Duodenal mucosa (tissue), 2 donors: ENCODE measurements at regions not wholly inside any gene's neighbourhood (a gene's known extent, or its start where the extent isn't known, plus 50 kb on each side); places are given as distances from the start of the nearest gene placed in this dataset.

Experiments
- H3K27ac ChIP-seq: one replicate; pipeline ENCODE4 v1.7.0; 2013; ENCODE audit warnings: low read depth, low read length
- H3K27me3 ChIP-seq, 2 donors: one replicate each; pipeline ENCODE4 v1.7.0; 2013; ENCODE audit warnings: low read length in 2 of 2, control low read depth in 1 of 2; ENCODE audit not compliant: insufficient read depth in 2 of 2, control insufficient read depth in 1 of 2
- H3K36me3 ChIP-seq, 2 donors: one replicate each; pipeline ENCODE4 v1.7.0; 2013; ENCODE audit warnings: low read length in 2 of 2, control low read depth in 1 of 2; ENCODE audit not compliant: insufficient read depth in 2 of 2, control insufficient read depth in 1 of 2
- H3K4me1 ChIP-seq, 2 donors: one replicate each; pipeline ENCODE4 v1.7.0; 2013; ENCODE audit warnings: low read length in 2 of 2, control low read depth in 1 of 2; ENCODE audit not compliant: insufficient read depth in 2 of 2, control insufficient read depth in 1 of 2
- H3K4me3 ChIP-seq, 2 donors: one replicate each; pipeline ENCODE4 v1.7.0; 2013; ENCODE audit warnings: low read length in 2 of 2, low read depth in 1 of 2
- H3K9ac ChIP-seq, 2 donors: one replicate each; pipeline ENCODE4 v1.7.0; 2013; ENCODE audit warnings: low read length in 2 of 2, low read depth in 1 of 2
- H3K9me3 ChIP-seq, 2 donors: one replicate each; pipeline ENCODE4 v1.7.0; 2013; ENCODE audit warnings: low read length in 2 of 2, control low read depth in 1 of 2; ENCODE audit not compliant: control insufficient read depth in 1 of 2

DNA sequence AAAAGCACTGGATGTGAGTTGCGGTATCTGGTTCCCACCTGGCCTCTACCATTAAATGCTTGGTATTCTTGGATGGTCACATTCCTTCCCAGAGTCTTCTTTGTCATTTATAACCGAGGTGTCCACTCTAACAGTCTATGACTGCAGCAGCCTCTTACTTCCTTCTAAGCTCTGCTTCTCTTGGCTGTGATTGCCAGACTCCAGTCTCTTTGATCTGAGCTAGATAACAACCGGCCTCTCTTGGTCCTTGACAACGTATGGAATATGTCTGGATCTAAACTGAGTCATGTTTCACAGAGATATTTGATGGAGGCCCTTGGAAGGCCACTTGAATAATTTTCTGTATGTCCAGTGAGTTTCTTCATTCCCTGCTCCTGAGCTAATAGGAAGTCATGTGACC, 141.6 kb upstream of the TENM4 start:
- H3K27ac ChIP-seq, result no peak overlapping the region
- H3K4me1 ChIP-seq, result no peaks in the 10 kb centered on the region
- H3K36me3 ChIP-seq, result no peaks in the 10 kb centered on the region
- H3K4me3 ChIP-seq, result no peak overlapping the region
- no peaks in the 10 kb centered on the region for H3K27me3 ChIP-seq
- H3K9me3 ChIP-seq, result no peaks in the 10 kb centered on the region
- no peak overlapping the region for H3K9ac ChIP-seq

DNA sequence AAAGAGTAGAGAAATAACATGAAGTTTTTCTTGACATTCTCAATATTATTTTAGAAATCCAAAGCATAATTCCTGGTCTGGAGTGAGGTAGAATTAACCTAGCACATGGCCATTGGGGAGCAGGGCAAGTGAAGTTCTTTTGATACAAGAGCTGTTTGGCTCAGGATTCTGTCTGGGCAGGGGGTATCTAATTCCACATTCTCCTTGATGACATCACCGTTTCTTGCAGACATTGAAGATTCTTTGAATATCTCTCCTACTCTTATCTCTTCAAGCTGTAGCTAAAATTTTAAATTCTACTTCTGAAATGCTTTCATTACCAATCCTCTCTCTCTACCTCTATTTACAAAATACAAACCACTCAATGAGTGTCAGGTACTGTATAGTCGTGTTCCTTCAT, 138.2 kb upstream of the TENM4 start:
- no peaks in the 10 kb centered on the region for H3K36me3 ChIP-seq
- no peaks in the 10 kb centered on the region for H3K9me3 ChIP-seq
- H3K4me3 ChIP-seq, result no peak overlapping the region
- no peaks in the 10 kb centered on the region for H3K27me3 ChIP-seq
- H3K9ac ChIP-seq, result no peak overlapping the region
- H3K4me1 ChIP-seq, result no peaks in the 10 kb centered on the region
- no peak overlapping the region for H3K27ac ChIP-seq

DNA sequence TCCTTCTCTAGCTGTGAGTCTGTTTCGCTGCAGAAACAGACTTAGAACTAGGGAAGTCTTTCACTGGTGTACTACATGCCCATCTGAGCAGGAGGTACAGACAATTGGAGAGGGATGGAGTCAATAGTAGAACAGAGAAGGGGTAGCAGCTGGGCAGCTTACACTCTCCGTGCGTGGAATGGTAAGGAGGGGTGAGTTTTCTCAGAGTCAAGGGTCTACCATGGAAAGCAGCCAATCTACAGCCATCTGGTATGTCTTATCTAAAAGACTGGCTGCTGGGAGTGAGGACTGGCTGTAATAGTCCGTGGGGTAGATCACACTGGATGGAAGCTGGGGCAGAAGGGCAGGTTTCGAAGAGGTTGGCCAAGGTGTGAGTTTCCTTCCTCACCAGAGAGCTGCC, 137.3 kb upstream of the TENM4 start:
- Histone ChIP-seq H3K4me3 (no peak overlapping the region), H3K36me3 (no peaks in the 10 kb centered on the region), H3K27me3 (no peaks in the 10 kb centered on the region), H3K27ac (no peak overlapping the region), H3K9ac (no peak overlapping the region), H3K4me1 (no peaks in the 10 kb centered on the region), H3K9me3 (no peaks in the 10 kb centered on the region)

DNA sequence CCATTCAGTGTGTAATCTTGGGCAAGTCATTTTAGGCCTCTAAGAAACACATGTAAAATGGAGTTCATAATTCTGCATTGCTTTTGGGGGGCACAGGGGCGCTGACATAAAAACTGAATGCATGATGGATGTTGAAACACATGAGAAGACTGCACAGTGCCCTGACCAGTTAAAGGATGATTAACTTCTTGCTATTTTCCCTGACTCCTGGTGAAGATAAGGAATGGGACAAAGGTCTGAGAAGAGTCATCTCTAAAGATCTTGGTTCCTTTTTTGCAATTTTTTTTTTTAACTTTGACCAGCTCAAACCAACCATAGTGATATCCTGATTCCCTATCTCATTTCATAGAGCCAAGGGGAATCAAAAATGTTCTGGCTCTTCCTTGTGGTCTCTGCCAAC, 134.9 kb upstream of the TENM4 start:
- Histone ChIP-seq H3K27ac (no peak overlapping the region), H3K27me3 (no peaks in the 10 kb centered on the region), H3K4me3 (no peak overlapping the region), H3K4me1 (no peaks in the 10 kb centered on the region), H3K36me3 (no peaks in the 10 kb centered on the region), H3K9me3 (no peaks in the 10 kb centered on the region), H3K9ac (no peak overlapping the region)

DNA sequence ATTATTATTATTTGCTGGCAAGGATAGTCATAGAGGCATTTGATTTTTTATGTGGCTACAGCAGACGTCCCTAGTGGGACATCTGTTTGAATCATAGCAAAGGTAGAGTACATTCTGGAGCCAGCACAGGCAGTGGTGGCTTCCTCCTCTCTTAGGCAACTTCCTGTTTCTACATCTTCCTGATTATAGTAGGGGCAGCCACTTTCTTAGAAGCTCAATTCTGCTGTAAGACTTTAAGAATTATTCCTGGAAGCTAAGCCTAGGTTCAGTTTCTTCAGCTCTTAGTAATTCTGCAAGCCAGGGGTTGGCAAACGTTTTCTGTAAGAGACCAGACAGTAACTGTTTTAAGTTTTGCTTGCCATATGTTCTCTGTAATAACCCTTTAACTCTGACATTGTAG, 129.3 kb upstream of the TENM4 start:
- H3K27me3 ChIP-seq, result no peaks in the 10 kb centered on the region
- no peaks in the 10 kb centered on the region for H3K4me1 ChIP-seq
- no peak overlapping the region for H3K9ac ChIP-seq
- H3K36me3 ChIP-seq, result no peaks in the 10 kb centered on the region
- H3K4me3 ChIP-seq, result no peak overlapping the region
- no peak overlapping the region for H3K27ac ChIP-seq
- H3K9me3 ChIP-seq, result no peaks in the 10 kb centered on the region

DNA sequence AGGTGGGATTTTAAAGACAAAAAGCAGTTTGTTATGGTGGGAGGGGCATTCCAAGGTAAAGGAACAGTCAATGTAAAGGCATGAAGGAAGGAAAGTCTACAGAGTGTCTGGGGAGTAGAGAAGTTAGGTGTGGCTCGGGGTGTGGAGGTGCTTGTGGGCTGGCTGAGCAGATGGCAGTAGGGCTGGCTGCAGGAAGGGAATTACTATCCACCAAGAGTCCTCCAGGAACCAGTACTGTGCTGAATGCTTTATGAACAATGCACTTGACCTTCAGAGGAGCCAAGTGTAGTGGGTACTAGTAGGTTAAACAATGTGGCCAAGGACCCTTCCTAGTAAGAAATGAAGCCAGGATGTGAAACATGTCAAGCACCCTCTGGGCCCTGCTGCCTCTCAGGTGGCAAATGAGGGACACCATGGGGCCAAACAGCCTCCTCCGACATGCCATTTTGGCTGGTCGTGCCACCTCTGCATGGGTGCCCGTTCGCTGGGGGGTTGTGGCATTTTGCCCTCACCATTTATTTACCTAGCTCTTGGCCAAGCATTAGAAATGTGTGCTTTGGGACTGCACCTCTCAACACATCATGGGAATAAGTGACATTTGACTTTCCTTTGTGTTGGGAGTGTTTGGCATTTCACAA, 123.6 kb upstream of the TENM4 start:
- Histone ChIP-seq H3K4me3 (no peak overlapping the region), H3K9ac (no peak overlapping the region), H3K9me3 (no peaks in the 10 kb centered on the region), H3K4me1 (no peaks in the 10 kb centered on the region), H3K27me3 (no peaks in the 10 kb centered on the region), H3K27ac (no peak overlapping the region), H3K36me3 (no peaks in the 10 kb centered on the region)

DNA sequence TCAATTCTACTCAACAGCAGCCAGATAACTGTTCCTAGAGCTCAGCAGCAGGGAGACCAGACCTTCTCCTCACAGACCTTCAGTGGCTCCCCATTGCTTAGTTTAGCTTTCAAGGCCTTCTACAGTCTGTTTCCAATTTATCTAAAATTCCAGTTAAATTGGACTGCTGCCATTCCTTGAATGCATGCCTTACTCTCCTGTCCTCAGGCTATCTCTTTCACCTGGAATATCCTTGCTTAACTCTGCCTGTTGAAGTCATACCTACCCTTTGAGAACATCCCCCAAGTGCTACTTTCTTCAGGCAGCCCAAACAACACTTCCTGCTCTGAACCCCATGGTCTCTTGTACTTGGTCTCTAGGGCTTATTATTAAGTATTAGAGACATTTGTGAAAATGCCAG, 120.7 kb upstream of the TENM4 start:
- H3K27ac ChIP-seq, result no peak overlapping the region
- no peaks in the 10 kb centered on the region for H3K36me3 ChIP-seq
- no peaks in the 10 kb centered on the region for H3K9me3 ChIP-seq
- no peaks in the 10 kb centered on the region for H3K4me1 ChIP-seq
- no peaks in the 10 kb centered on the region for H3K27me3 ChIP-seq
- H3K9ac ChIP-seq, result no peak overlapping the region
- H3K4me3 ChIP-seq, result no peak overlapping the region

DNA sequence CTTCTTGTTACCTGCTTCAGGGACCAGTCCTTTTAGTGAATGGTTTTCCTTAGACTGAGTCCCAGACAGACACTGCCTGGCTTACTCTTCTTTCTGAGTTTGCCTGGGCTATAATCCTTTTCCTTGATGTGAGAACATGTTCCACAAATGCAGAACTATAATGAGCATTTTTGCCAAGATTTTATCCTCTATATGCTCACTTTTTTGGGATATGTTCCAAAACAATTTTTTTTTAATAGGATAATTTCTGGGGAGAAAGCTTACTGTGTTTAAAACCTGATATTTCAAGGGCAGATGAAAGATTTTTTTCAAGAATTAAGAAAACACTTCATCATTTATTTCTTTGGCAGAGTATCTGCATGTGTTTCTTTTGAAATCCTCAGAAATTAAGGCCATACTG, 110.0 kb upstream of the TENM4 start:
- Histone ChIP-seq H3K36me3 (no peaks in the 10 kb centered on the region), H3K27me3 (no peaks in the 10 kb centered on the region), H3K9me3 (no peaks in the 10 kb centered on the region), H3K9ac (no peak overlapping the region), H3K27ac (no peak overlapping the region), H3K4me1 (no peaks in the 10 kb centered on the region), H3K4me3 (no peak overlapping the region)

DNA sequence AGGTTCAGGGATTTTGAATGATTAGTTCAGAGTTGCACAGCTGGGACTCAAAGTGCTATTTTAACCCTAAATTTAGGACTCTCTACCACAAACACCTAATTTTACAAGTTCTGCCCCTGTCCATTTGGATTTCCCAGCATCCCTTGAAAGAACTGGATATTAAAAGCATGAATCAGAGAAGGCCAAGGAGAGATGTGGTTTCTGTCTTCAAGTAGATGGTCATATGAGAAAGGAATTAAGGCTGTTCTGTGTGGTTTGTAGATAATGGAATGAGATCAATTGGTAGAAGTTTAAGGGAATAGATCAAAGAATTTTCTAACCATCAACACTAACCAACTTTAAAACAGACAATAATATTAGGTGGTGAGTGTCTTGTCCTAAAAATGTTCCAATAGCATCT, 106.4 kb upstream of the TENM4 start:
- Histone ChIP-seq H3K4me3 (no peak overlapping the region), H3K9me3 (no peaks in the 10 kb centered on the region), H3K4me1 (no peaks in the 10 kb centered on the region), H3K27ac (no peak overlapping the region), H3K9ac (no peak overlapping the region), H3K27me3 (no peaks in the 10 kb centered on the region), H3K36me3 (no peaks in the 10 kb centered on the region)

DNA sequence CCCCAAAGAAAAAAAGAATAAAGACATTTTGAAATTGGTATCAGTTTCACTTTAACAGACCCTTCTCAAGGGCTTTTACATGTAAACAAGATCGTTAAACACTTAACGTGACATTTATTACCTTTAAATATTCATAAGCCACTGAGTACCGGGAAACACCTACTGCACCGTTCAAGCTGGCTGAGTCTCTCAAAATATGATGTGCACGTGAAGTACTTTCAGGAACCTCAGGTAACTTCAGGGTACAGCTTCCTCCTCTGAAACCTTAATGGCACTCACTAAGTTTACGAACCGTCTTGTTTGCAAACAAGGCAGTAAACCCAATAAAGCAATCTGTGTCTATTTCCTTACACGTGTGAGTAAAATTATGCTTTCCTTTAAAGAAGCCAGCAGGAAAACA, 105.5 kb upstream of the TENM4 start:
- Histone ChIP-seq H3K4me3 (no peak overlapping the region), H3K27ac (no peak overlapping the region), H3K4me1 (no peaks in the 10 kb centered on the region), H3K36me3 (no peaks in the 10 kb centered on the region), H3K9me3 (no peaks in the 10 kb centered on the region), H3K9ac (no peak overlapping the region), H3K27me3 (no peaks in the 10 kb centered on the region)

DNA sequence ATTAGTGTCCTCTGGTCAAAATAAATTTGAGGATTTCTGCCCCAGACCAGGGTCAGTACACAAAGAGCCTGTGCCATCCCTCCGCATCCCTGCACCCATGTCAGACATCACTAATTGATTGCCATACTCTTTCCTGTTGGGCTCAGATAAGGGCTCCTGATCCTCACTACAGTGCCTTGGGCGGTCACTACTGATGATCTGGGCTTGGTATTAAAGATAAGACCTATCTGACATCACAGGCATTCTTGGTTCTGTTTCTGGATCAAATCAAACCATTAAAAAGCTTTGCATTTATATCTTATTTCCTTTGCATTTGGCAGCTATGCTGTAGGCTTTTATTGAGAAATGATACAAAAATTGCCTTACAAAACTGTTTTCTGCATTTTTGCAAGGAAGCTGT, 103.5 kb upstream of the TENM4 start:
- H3K9ac ChIP-seq, result no peak overlapping the region
- no peak overlapping the region for H3K4me3 ChIP-seq
- no peak overlapping the region for H3K27ac ChIP-seq
- no peaks in the 10 kb centered on the region for H3K4me1 ChIP-seq
- no peaks in the 10 kb centered on the region for H3K9me3 ChIP-seq
- H3K27me3 ChIP-seq, result no peaks in the 10 kb centered on the region
- H3K36me3 ChIP-seq, result no peaks in the 10 kb centered on the region
